ENCODE measurements at regions not wholly inside any gene's neighbourhood (a gene's known extent, or its start where the extent isn't known, plus 50 kb on each side); places are given as distances from the start of the nearest gene placed in this dataset.
A peak's percentile ranks its signal among the peaks of the same experiment; 100 is the strongest.

DNA sequence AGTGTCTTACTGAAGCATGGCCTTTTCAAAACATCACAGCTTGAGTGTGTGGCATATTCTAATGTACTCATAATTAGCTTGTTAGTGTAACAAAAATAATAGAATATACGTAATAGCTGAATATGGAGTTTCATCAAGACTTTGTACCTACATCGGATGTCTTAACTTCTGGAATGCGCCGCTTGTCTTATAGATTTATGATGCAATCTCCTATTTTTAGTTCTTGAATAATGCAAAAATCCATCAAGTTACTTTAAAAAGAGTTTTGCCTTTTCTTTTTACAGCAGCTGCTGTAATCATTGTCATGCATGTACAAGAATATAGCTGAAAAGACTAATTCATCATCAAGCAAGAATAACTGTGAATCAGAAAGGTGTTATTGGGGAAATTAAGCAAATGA is 140.7 kb upstream of the SCN7A start:
- no peak for DNase-seq (ENCODE audit: low read depth in 1 of 2, low spot score in 1 of 2)
- Histone ChIP-seq H3K4me1 (ENCODE audit: low read depth) (no peaks in the 10 kb centered on the region), H3K9me3 (ENCODE audit: low read depth) (no peaks in the 10 kb centered on the region), H3K27ac (no peak overlapping the region), H3K36me3 (no peaks in the 10 kb centered on the region), H3K4me3 (no peak overlapping the region), H3K27me3 (no peaks in the 10 kb centered on the region)
- TF ChIP-seq, protein P1, sequence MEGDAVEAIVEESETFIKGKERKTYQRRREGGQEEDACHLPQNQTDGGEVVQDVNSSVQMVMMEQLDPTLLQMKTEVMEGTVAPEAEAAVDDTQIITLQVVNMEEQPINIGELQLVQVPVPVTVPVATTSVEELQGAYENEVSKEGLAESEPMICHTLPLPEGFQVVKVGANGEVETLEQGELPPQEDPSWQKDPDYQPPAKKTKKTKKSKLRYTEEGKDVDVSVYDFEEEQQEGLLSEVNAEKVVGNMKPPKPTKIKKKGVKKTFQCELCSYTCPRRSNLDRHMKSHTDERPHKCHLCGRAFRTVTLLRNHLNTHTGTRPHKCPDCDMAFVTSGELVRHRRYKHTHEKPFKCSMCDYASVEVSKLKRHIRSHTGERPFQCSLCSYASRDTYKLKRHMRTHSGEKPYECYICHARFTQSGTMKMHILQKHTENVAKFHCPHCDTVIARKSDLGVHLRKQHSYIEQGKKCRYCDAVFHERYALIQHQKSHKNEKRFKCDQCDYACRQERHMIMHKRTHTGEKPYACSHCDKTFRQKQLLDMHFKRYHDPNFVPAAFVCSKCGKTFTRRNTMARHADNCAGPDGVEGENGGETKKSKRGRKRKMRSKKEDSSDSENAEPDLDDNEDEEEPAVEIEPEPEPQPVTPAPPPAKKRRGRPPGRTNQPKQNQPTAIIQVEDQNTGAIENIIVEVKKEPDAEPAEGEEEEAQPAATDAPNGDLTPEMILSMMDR (IDR thresholded peaks at IDR 0.05; ENCODE audit: low read depth, low read length), result no peak

DNA sequence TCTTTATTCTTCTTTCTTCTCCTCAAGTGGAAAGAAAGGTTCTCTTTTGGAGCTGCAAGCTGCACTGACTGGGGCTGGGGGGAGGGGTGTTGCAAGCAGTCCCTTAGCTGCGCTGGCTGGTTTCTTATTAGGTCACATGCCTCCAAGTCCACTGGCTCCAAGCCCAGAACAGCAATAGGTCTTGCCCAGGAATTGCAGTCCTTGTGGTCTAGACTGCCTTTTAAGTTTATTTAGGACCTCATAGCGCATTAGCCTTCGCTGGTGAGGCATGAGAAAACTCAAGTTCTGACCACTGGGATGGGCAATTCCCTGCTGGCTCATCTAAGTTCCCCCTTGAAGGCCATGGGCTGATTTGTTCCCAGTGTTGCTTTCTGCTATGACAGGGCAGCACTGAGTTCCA is 138.6 kb upstream of the SCN7A start:
- Histone ChIP-seq H3K4me1 (ENCODE audit: low read depth) (no peaks in the 10 kb centered on the region), H3K27ac (no peak overlapping the region), H3K4me3 (no peak overlapping the region), H3K36me3 (no peaks in the 10 kb centered on the region), H3K9me3 (ENCODE audit: low read depth) (no peaks in the 10 kb centered on the region), H3K27me3 (no peaks in the 10 kb centered on the region)
- peak in 1 of 2 donors; percentile 93 for DNase-seq (ENCODE audit: low read depth in 1 of 2, low spot score in 1 of 2)
- TF ChIP-seq, protein P1 (IDR thresholded peaks at IDR 0.05; ENCODE audit: low read depth, low read length), result no peak

DNA sequence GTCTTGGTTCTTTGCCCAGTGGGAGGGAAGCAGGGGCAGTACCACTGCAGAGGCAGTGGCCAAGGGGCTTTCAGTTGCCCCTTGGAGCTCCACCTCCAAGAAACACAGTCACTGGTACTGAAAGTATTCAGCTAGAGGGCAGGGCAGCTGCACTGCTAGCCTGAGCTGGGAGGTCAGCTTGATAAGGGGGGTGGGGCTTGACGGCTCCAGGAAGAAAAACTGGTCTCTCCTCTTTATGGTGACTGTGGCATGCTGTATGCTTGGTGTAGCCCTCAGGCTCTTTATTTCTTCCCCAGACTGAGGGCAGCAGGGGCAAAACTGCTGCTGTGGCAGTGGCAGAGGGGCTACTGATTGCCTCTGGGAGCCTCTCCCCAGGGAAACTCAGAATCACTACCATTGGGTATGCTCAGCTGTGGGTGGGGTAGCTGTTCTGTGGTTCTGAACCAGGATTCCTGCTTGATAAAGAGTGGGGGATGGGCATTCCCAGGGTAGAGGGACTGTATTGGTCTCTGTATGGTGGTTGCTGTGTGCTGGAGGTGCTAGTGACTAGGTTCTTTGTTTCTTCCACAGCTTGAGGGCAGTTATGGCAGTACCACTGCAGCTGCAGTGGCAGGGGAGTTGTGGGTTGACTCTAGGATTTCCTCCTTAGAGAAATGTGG is 134.6 kb upstream of the SCN7A start:
- TF ChIP-seq, protein P1 (IDR thresholded peaks at IDR 0.05; ENCODE audit: low read depth, low read length), result no peak
- no peaks in the 10 kb centered on the region for H3K9me3 ChIP-seq (ENCODE audit: low read depth)
- no peak overlapping the region for H3K27ac ChIP-seq
- H3K36me3 ChIP-seq, result no peaks in the 10 kb centered on the region
- DNase-seq (ENCODE audit: low read depth in 1 of 2, low spot score in 1 of 2), result no peak
- H3K27me3 ChIP-seq, result no peaks in the 10 kb centered on the region
- no peak overlapping the region for H3K4me3 ChIP-seq
- H3K4me1 ChIP-seq (ENCODE audit: low read depth), result no peaks in the 10 kb centered on the region

DNA sequence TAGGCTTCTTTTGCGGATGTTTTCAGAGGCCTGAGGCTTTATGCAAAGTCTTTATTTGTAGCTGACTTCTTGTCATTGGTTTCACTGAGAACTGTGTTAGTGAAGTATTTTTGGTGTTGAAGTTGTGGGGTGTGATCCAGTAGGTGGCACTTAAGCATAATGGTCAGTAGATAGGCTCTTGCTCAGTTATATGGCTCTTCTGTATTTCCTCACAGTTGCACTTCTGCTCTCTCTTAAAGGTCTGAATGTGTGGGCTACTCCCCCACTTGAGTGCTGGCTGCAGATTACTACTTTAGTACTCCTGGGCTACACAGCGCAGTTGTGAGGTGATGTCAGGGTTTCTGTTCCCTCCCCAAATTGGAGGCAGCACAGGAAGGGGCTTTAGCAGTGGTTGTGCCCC is 133.8 kb upstream of the SCN7A start:
- TF ChIP-seq, protein P1 (IDR thresholded peaks at IDR 0.05; ENCODE audit: low read depth, low read length), result peak; percentile 9
- Histone ChIP-seq H3K27me3 (no peaks in the 10 kb centered on the region), H3K27ac (no peak overlapping the region), H3K4me3 (no peak overlapping the region), H3K4me1 (ENCODE audit: low read depth) (no peaks in the 10 kb centered on the region), H3K36me3 (no peaks in the 10 kb centered on the region), H3K9me3 (ENCODE audit: low read depth) (no peaks in the 10 kb centered on the region)
- peak in 1 of 2 donors; percentile 9 for DNase-seq (ENCODE audit: low read depth in 1 of 2, low spot score in 1 of 2)

DNA sequence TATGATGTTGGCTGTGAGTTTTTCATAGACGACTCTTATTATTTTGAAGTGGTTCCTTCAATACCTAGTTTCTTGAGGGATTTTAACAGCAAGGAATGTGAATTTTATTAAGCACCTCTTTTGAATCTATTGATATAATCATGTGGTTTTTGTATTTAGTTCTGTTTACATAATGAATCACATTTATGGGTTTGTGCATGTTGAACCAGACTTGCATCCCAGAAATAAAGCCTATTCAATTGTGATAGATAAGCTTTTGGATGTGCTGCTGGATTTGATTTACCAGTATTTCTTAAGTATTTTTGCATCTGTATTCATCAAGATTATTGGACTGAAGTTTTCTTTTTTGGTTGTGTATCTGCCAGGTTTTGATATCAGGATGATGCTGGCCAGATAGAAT is 131.6 kb upstream of the SCN7A start:
- Histone ChIP-seq H3K4me3 (no peak overlapping the region), H3K36me3 (no peaks in the 10 kb centered on the region), H3K27me3 (no peaks in the 10 kb centered on the region), H3K9me3 (ENCODE audit: low read depth) (no peaks in the 10 kb centered on the region), H3K4me1 (ENCODE audit: low read depth) (no peaks in the 10 kb centered on the region), H3K27ac (no peak overlapping the region)
- DNase-seq (ENCODE audit: low read depth in 1 of 2, low spot score in 1 of 2), result no peak
- TF ChIP-seq, protein P1 (IDR thresholded peaks at IDR 0.05; ENCODE audit: low read depth, low read length), result no peak
